ENCODE measurements at regions not wholly inside any gene's neighbourhood (a gene's known extent, or its start where the extent isn't known, plus 50 kb on each side); places are given as distances from the start of the nearest gene placed in this dataset.

- TF ChIP-seq, protein P1, sequence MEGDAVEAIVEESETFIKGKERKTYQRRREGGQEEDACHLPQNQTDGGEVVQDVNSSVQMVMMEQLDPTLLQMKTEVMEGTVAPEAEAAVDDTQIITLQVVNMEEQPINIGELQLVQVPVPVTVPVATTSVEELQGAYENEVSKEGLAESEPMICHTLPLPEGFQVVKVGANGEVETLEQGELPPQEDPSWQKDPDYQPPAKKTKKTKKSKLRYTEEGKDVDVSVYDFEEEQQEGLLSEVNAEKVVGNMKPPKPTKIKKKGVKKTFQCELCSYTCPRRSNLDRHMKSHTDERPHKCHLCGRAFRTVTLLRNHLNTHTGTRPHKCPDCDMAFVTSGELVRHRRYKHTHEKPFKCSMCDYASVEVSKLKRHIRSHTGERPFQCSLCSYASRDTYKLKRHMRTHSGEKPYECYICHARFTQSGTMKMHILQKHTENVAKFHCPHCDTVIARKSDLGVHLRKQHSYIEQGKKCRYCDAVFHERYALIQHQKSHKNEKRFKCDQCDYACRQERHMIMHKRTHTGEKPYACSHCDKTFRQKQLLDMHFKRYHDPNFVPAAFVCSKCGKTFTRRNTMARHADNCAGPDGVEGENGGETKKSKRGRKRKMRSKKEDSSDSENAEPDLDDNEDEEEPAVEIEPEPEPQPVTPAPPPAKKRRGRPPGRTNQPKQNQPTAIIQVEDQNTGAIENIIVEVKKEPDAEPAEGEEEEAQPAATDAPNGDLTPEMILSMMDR (conservative IDR thresholded peaks at IDR 0.05; ENCODE audit: low read depth, low read length): no peak
- no peak for TF ChIP-seq EZH2 (IDR thresholded peaks at IDR 0.05; ENCODE audit: borderline replicate concordance, low read depth, low read length, poor library complexity, severe bottlenecking)
These were observed 257.2 kb upstream of the ASIC2 start for GRCh38 chr17:33550261-33550660.
